ENCODE measurements at regions not wholly inside any gene's neighbourhood (a gene's known extent, or its start where the extent isn't known, plus 50 kb on each side); places are given as distances from the start of the nearest gene placed in this dataset.

- no peak for DNase-seq (ENCODE audit: low spot score)
Measured at GRCh38 chr5:147037515-147038205, 159.1 kb upstream of the PPP2R2B start.

- DNase-seq (ENCODE audit: low spot score), result no peak
Measured at GRCh38 chr5:147040856-147041255, 162.3 kb upstream of the PPP2R2B start.

GRCh38 chr5:147044572-147045273, 166.2 kb upstream of the PPP2R2B start:
- DNase-seq (ENCODE audit: low spot score), result no peak

GRCh38 chr5:147045290-147045689, 166.7 kb upstream of the PPP2R2B start:
- DNase-seq (ENCODE audit: low spot score), result no peak

- no peak for DNase-seq (ENCODE audit: low spot score)
Measured at GRCh38 chr5:147046281-147046680, 167.7 kb upstream of the PPP2R2B start.

- DNase-seq (ENCODE audit: low spot score), result no peak
Measured at GRCh38 chr5:147046894-147047293, 168.3 kb upstream of the PPP2R2B start.

- DNase-seq (ENCODE audit: low spot score), result no peak
Measured at GRCh38 chr5:147049764-147050163, 171.2 kb upstream of the PPP2R2B start.

- no peak for DNase-seq (ENCODE audit: low spot score)
Measured at GRCh38 chr5:147050172-147050571, 171.6 kb upstream of the PPP2R2B start.

GRCh38 chr5:147051193-147051592, 172.6 kb upstream of the PPP2R2B start:
- DNase-seq (ENCODE audit: low spot score), result no peak

GRCh38 chr5:147052519-147052918, 174.0 kb upstream of the PPP2R2B start:
- DNase-seq (ENCODE audit: low spot score), result no peak

- DNase-seq (ENCODE audit: low spot score), result no peak
Measured at GRCh38 chr5:147055089-147055826, 176.7 kb upstream of the PPP2R2B start.

- DNase-seq (ENCODE audit: low spot score), result no peak
Measured at GRCh38 chr5:147055850-147056566, 177.5 kb upstream of the PPP2R2B start.

GRCh38 chr5:147057051-147057450, 177.8 kb upstream of the STK32A start:
- DNase-seq (ENCODE audit: low spot score), result no peak

GRCh38 chr5:147061431-147061830, 173.4 kb upstream of the STK32A start:
- no peak for DNase-seq (ENCODE audit: low spot score)

GRCh38 chr5:147062427-147062826, 172.4 kb upstream of the STK32A start:
- DNase-seq (ENCODE audit: low spot score), result no peak

- no peak for DNase-seq (ENCODE audit: low spot score)
Measured at GRCh38 chr5:147063943-147064342, 170.9 kb upstream of the STK32A start.

GRCh38 chr5:147065071-147065470, 169.8 kb upstream of the STK32A start:
- DNase-seq (ENCODE audit: low spot score), result no peak

- no peak for DNase-seq (ENCODE audit: low spot score)
Measured at GRCh38 chr5:147068998-147069397, 165.8 kb upstream of the STK32A start.

GRCh38 chr5:147072622-147073021, 162.2 kb upstream of the STK32A start:
- no peak for DNase-seq (ENCODE audit: low spot score)

- no peak for DNase-seq (ENCODE audit: low spot score)
Measured at GRCh38 chr5:147073098-147073497, 161.7 kb upstream of the STK32A start.

GRCh38 chr5:147075187-147075586, 159.6 kb upstream of the STK32A start:
- DNase-seq (ENCODE audit: low spot score), result no peak

GRCh38 chr5:147080391-147080790, 154.4 kb upstream of the STK32A start:
- DNase-seq (ENCODE audit: low spot score), result no peak

All from cerebellar cortex (tissue), 1 donor.